Left lung (tissue), 4 donors: ENCODE measurements at regions not wholly inside any gene's neighbourhood (a gene's known extent, or its start where the extent isn't known, plus 50 kb on each side); places are given as distances from the start of the nearest gene placed in this dataset.
"Not testable (repeated sequence)": the region's sequence is repeated elsewhere in the genome, so short reads cannot be mapped to it uniquely, and the experiment has no call there.

Source experiments
- ATAC-seq: fragments of 200-7000 bp; cut with Tn5 transposase; one replicate; pipeline ENCODE4 v1.9.1; 2020; ENCODE audit warnings: moderate library complexity
- DNase-seq, 4 donors: peaks; one replicate each; pipeline ENCODE4 v3.0.0-alpha.2; 2013 to 2020
- H3K27ac ChIP-seq, 2 donors: fragments of 200-600 bp; sonication (generic) in 1 of 2; one replicate each; pipeline versions ENCODE4 v1.5.0 to v1.8.0; 2020 to 2021
- H3K27me3 ChIP-seq, 2 donors: fragments of 200-600 bp; sonication (generic) in 1 of 2; one replicate each; pipeline versions ENCODE4 v1.5.0 to v1.8.0; 2020 to 2021
- H3K36me3 ChIP-seq, 2 donors: fragments of 200-600 bp; sonication (generic) in 1 of 2; one replicate each; pipeline versions ENCODE4 v1.5.0 to v1.8.0; 2020 to 2021
- H3K4me1 ChIP-seq, 2 donors: fragments of 200-600 bp; one replicate each; pipeline ENCODE4 v1.8.0; 2021
- H3K4me3 ChIP-seq, 2 donors: fragments of 200-600 bp; sonication (generic) in 1 of 2; one replicate each; pipeline versions ENCODE4 v1.5.0 to v1.8.0; 2020 to 2021; ENCODE audit warnings: mild to moderate bottlenecking in 1 of 2
- H3K9me3 ChIP-seq, 2 donors: fragments of 200-600 bp; sonication (generic) in 1 of 2; one replicate each; pipeline versions ENCODE4 v1.5.0 to v1.8.0; 2020 to 2021
- intact Hi-C, 2 donors: fragments of 100-400 bp; cut with DNase I; formaldehyde crosslinking; loops; one replicate each; pipeline versions ENCODE4 v1.11.2 to v1.14.2; 2022
- TF ChIP-seq, protein P1 (sequence below), 2 donors: fragments of 200-600 bp; sonication (generic) in 1 of 2; IDR thresholded peaks; one replicate each; pipeline versions ENCODE4 v1.5.0 to v1.8.0; 2021; ENCODE audit warnings: antibody characterized with exemption in 2 of 2
- donor health status: DM: no; HTN: yes; CAD: no.
- donor health status: DM: no; HTN: no; CAD: no.

DNA sequence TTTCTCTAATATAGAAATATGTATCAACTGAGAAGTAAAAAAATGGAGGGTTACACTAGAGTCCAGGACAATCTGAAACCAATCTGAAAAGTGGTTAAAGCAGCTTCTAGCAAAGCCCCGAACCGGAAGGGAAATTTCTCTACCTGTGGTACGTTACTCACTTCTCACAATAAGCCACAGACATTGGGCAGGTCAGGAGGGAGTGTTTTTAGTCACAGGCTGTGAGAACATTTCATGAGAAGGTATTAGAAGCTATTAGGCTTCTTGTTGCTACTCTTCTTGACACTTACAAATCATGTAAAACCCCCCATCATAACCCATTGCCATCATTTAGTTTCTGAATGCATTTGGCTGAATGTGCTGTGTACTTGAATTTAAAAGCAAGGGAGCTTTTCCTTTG, 120.9 kb downstream of the NUFIP1 start:
- TF ChIP-seq, protein P1, sequence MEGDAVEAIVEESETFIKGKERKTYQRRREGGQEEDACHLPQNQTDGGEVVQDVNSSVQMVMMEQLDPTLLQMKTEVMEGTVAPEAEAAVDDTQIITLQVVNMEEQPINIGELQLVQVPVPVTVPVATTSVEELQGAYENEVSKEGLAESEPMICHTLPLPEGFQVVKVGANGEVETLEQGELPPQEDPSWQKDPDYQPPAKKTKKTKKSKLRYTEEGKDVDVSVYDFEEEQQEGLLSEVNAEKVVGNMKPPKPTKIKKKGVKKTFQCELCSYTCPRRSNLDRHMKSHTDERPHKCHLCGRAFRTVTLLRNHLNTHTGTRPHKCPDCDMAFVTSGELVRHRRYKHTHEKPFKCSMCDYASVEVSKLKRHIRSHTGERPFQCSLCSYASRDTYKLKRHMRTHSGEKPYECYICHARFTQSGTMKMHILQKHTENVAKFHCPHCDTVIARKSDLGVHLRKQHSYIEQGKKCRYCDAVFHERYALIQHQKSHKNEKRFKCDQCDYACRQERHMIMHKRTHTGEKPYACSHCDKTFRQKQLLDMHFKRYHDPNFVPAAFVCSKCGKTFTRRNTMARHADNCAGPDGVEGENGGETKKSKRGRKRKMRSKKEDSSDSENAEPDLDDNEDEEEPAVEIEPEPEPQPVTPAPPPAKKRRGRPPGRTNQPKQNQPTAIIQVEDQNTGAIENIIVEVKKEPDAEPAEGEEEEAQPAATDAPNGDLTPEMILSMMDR (IDR thresholded peaks at IDR 0.05), result no peak
- no peak for ATAC-seq

DNA sequence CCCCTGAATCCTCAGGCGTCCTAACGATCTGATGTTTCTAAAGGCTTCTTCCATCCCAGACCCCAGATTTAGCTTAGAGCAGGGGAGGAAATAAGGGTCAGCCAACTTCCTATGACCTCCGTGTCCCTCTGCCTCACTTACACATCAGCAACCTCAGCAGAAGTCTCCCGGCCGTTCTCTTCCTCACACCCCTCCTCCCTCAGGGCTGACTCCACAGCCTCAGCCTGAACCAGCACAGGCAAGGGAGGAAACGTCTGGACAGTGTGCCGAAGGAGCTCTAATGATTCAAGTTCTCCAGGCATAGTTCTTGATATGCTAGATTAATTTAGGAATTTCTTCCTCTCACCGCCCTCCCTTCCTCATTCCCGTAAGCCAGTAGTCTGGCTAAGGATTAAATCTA, 121.4 kb downstream of the NUFIP1 start:
- H3K4me1 ChIP-seq, result no peaks in the 10 kb centered on the region
- no peaks in the 10 kb centered on the region for H3K36me3 ChIP-seq
- no peak overlapping the region for H3K4me3 ChIP-seq
- intact Hi-C loops, result no loop called here
- H3K27ac ChIP-seq, result no peak overlapping the region
- ATAC-seq (no peak), DNase-seq (no peak)
- H3K27me3 ChIP-seq, result no peaks in the 10 kb centered on the region
- TF ChIP-seq, protein P1 (IDR thresholded peaks at IDR 0.05), result no peak
- peaks cover 0 to 3% of the 10 kb centered on the region in 2 donors for H3K9me3 ChIP-seq

More for the DNA sequence above, 120.9 kb downstream of the NUFIP1 start:
- Histone ChIP-seq H3K9me3 (peaks cover 0 to 3% of the 10 kb centered on the region in 2 donors), H3K27me3 (no peaks in the 10 kb centered on the region), H3K4me3 (no peak overlapping the region), H3K27ac (no peak overlapping the region), H3K36me3 (no peaks in the 10 kb centered on the region), H3K4me1 (no peaks in the 10 kb centered on the region)
- DNase-seq, result no peak
- intact Hi-C loops, result no loop called here

DNA sequence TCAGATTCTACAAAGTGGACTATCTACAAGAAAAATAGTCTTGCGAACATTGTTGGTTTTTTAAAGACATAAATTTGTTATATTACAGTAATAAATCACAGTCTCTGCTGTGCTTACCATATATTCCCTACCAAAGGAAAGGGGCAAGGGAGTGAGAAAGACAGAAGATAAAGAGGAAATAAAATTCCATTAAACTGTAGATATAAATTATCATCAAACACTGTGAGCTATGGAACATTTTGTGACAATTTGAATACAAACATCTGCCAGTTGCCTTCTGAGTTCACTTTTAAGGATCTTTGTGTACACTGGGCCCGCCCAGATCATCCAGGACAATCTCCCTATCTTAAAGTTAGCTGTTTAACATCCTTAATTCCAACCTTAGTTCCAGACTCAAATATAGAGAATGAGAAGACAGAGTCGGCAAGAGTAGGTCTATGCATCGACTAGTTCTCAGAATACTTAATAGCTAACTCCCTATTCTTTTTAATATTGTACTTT, 122.8 kb downstream of the NUFIP1 start:
- no peaks in the 10 kb centered on the region for H3K4me1 ChIP-seq
- ATAC-seq (no peak), DNase-seq (no peak)
- H3K27me3 ChIP-seq, result no peaks in the 10 kb centered on the region
- no peaks in the 10 kb centered on the region for H3K36me3 ChIP-seq
- peaks cover 0 to 3% of the 10 kb centered on the region in 2 donors for H3K9me3 ChIP-seq
- no peak overlapping the region for H3K27ac ChIP-seq
- no peak overlapping the region for H3K4me3 ChIP-seq
- intact Hi-C loops, result no loop called here
- TF ChIP-seq, protein P1 (IDR thresholded peaks at IDR 0.05), result no peak

DNA sequence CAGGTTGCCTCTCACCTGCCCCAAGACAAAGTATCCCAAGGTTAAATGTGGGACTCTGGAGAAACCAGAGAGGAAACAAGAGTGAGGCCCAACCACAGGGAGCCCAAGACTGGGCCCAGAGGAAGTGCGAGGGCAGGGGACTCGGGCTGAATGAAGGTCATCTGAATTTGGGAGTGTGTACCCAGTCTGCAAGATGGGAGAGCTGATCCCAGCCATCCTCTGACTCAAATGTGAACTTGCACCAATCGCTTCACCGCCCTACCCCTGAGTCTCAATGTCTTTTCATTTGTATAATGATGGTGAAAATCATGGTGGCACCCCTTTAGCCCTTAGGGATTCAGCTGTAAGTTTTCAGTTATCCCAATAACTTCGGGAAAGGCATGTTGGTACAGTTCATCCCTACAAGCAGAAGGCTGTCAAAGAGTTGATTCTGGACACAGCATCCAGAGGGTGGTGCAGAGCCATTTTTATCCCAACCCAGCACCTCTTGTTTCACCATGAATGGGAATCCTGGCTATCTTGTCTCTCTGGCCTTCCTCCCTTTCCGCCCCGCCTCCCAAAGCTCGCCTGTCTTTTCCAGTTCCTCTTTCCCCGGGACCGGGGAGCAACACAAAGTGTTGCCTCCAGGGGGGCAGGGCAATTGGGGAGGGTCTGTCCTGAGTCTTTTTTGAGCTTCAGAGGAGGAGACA, 123.4 kb downstream of the NUFIP1 start:
- Histone ChIP-seq H3K27me3 (no peaks in the 10 kb centered on the region), H3K4me1 (no peaks in the 10 kb centered on the region), H3K27ac (no peak overlapping the region), H3K9me3 (peaks cover 0 to 3% of the 10 kb centered on the region in 2 donors), H3K4me3 (no peak overlapping the region), H3K36me3 (no peaks in the 10 kb centered on the region)
- TF ChIP-seq, protein P1 (IDR thresholded peaks at IDR 0.05), result no peak
- intact Hi-C loops, result no loop called here
- ATAC-seq (no peak), DNase-seq (no peak)

DNA sequence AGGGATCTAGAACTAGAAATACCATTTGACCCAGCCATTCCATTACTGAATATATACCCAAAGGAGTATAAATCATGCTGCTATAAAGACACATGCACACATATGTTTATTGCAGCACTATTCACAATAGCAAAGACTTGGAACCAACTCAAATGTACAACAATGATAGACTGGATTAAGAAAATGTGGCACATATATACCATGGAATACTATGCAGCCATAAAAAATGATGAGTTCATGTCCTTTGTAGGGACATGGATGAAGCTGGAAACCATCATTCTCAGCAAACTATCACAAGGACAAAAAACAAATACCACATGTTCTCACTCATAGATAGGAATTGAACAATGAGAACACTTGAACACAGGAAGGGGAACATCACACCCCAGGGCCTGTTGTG, 125.6 kb downstream of the NUFIP1 start:
- H3K4me3 ChIP-seq, DNase-seq, H3K36me3 ChIP-seq, H3K27ac ChIP-seq, ATAC-seq, H3K4me1 ChIP-seq, intact Hi-C loops, H3K9me3 ChIP-seq, H3K27me3 ChIP-seq: not testable (repeated sequence)

DNA sequence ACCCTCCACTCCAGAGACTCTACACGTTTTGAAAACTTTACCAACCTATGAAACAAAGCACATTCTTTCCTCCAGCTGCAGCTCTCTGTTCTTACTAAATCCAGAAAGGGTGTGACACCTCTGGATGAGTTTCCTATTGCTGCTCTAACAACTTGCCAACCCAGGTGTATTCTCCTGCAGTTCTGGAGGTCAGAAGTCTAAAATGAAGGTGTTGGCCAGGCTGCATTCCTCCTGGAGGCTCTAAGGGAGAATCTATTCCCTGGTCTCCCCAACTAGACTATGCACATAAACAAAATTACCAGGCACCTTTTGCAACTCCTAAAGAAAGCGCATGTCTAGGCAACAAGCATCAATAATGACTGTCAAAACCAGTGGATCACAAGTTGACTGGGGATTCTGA, 128.8 kb downstream of the NUFIP1 start:
- DNase-seq (no peak), ATAC-seq (no peak)
- intact Hi-C loops, result no loop called here

More for the DNA sequence above, 128.8 kb downstream of the NUFIP1 start:
- no peaks in the 10 kb centered on the region for H3K27me3 ChIP-seq
- peaks cover 0 to 5% of the 10 kb centered on the region in 2 donors for H3K4me1 ChIP-seq
- H3K27ac ChIP-seq, result no peak overlapping the region
- TF ChIP-seq, protein P1 (IDR thresholded peaks at IDR 0.05), result no peak
- no peaks in the 10 kb centered on the region for H3K36me3 ChIP-seq
- H3K9me3 ChIP-seq, result no peaks in the 10 kb centered on the region
- H3K4me3 ChIP-seq, result no peak overlapping the region
